ENCODE measurements at regions not wholly inside any gene's neighbourhood (a gene's known extent, or its start where the extent isn't known, plus 50 kb on each side); places are given as distances from the start of the nearest gene placed in this dataset.

GRCh38 chrX:20361081-20361889 lies 94.6 kb upstream of the RPS6KA3 start:
- peak overlapping the region; percentile 97 for H3K27ac ChIP-seq (ENCODE audit: low read length)
- H3K9ac ChIP-seq (ENCODE audit: low read length): peak overlapping the region; percentile 70
- no peaks in the 10 kb centered on the region for H3K9me2 ChIP-seq (replicated peaks; ENCODE audit: low read length)
- peak overlapping the region; percentile 85; the same call in 1 of the 2 replicates for H3K4me2 ChIP-seq (ENCODE audit: low read length)
- H3F3A ChIP-seq (ENCODE audit: low read length, unreplicated experiment): peaks cover 9% of the 10 kb centered on the region
- no peaks in the 10 kb centered on the region for H3K27me3 ChIP-seq (ENCODE audit: low read length)
- POLR2A ChIA-PET (ENCODE audit: unreplicated experiment): interaction anchor here (1.8 kb wide), 1 partner anchor 11 kb away, joined by 13 read pairs; no protein-coding TSS in a partner anchor
- no peak overlapping the region for H3K4me3 ChIP-seq (ENCODE audit: low read length)
- DNase-seq (no peak), ATAC-seq (no peak)
- peaks cover 26% of the 10 kb centered on the region for H3K4me1 ChIP-seq (ENCODE audit: insufficient read depth, low read length)
- no peaks in the 10 kb centered on the region for H4K20me1 ChIP-seq (ENCODE audit: low read length)
- TF ChIP-seq CTCF (conservative IDR thresholded peaks at IDR 0.05; ENCODE audit: low read depth, low read length): no peak
- no peak for TF ChIP-seq EZH2phosphoT487 (IDR thresholded peaks at IDR 0.05; ENCODE audit: borderline replicate concordance, low read length)
- TF ChIP-seq EZH2 (IDR thresholded peaks at IDR 0.05; ENCODE audit: low read length, unreplicated experiment): no peak
- no TSS peak for BruUV-seq (replicated peaks)
- H2AFZ ChIP-seq (ENCODE audit: low read length): 0 out of 2 replicates have a peak overlapping the region, but pooled peaks have one; percentile 9
- CTCF ChIA-PET: interaction anchor here (0.6 to 1.1 kb wide), 2 partner anchors 94 to 1192 kb away, joined by 4 to 10 read pairs; no protein-coding TSS in a partner anchor
- no peaks in the 10 kb centered on the region for H3K9me3 ChIP-seq (ENCODE audit: low read length)
- no peaks in the 10 kb centered on the region for H3K36me3 ChIP-seq (ENCODE audit: low read depth, low read length)
- intact Hi-C loops (cut with micrococcal nuclease): loop anchor here (5.0 kb wide), 2 partner anchors 81 to 156 kb away; no protein-coding TSS in a partner anchor
- H3K79me2 ChIP-seq (ENCODE audit: low read length): no peaks in the 10 kb centered on the region

DNA sequence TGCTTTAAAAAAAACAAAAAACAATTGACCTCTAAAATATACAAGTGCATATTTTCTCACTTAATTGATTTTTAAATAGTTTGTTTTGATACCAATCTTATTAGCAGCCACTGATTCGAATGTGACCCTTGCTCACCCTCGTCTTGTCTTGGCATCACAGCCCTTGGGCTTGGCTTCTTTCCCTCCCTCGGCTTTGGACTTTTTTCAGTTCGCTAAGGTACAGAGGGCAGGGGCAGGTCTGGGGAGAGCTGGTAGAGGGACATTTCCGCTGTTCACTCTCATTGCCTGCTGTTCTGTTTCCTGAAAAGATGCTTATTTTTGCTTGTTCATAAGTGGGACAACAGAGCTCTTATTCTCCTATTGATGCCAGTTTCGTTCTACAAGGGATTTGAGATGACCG lies 88.5 kb upstream of the RPS6KA3 start:
- Histone ChIP-seq H3K9me2 (replicated peaks; ENCODE audit: low read length) (no peaks in the 10 kb centered on the region), H3K27ac (ENCODE audit: low read length) (no peak overlapping the region), H2AFZ (ENCODE audit: low read length) (no peak overlapping the region), H4K20me1 (ENCODE audit: low read length) (no peaks in the 10 kb centered on the region), H3F3A (ENCODE audit: low read length, unreplicated experiment) (no peaks in the 10 kb centered on the region), H3K9me3 (ENCODE audit: low read length) (no peaks in the 10 kb centered on the region), H3K36me3 (ENCODE audit: low read depth, low read length) (no peaks in the 10 kb centered on the region), H3K4me3 (ENCODE audit: low read length) (no peak overlapping the region), H3K4me2 (ENCODE audit: low read length) (no peak overlapping the region), H3K27me3 (ENCODE audit: low read length) (no peaks in the 10 kb centered on the region), H3K4me1 (ENCODE audit: insufficient read depth, low read length) (no peaks in the 10 kb centered on the region), H3K9ac (ENCODE audit: low read length) (no peak overlapping the region), H3K79me2 (ENCODE audit: low read length) (no peaks in the 10 kb centered on the region)
- TF ChIP-seq EZH2phosphoT487 (IDR thresholded peaks at IDR 0.05; ENCODE audit: borderline replicate concordance, low read length) (no peak), EZH2 (IDR thresholded peaks at IDR 0.05; ENCODE audit: low read length, unreplicated experiment) (no peak), CTCF (conservative IDR thresholded peaks at IDR 0.05; ENCODE audit: low read depth, low read length) (no peak)
- ChIA-PET POLR2A (ENCODE audit: unreplicated experiment) (no interaction called here), CTCF (no interaction called here)
- intact Hi-C loops (cut with micrococcal nuclease): no loop called here
- ATAC-seq: no peak
- DNase-seq: no peak
- no TSS peak for BruUV-seq (replicated peaks)

- no peaks in the 10 kb centered on the region for H3K4me1 ChIP-seq (ENCODE audit: insufficient read depth, low read length)
- ATAC-seq: no peak
- H3F3A ChIP-seq (ENCODE audit: low read length, unreplicated experiment): no peaks in the 10 kb centered on the region
- DNase-seq: no peak
- no peaks in the 10 kb centered on the region for H3K9me2 ChIP-seq (replicated peaks; ENCODE audit: low read length)
- ChIA-PET CTCF (no interaction called here), POLR2A (ENCODE audit: unreplicated experiment) (no interaction called here)
- H3K9ac ChIP-seq (ENCODE audit: low read length): no peak overlapping the region
- no peaks in the 10 kb centered on the region for H3K9me3 ChIP-seq (ENCODE audit: low read length)
- H3K27ac ChIP-seq (ENCODE audit: low read length): no peak overlapping the region
- TF ChIP-seq CTCF (conservative IDR thresholded peaks at IDR 0.05; ENCODE audit: low read depth, low read length) (no peak), EZH2 (IDR thresholded peaks at IDR 0.05; ENCODE audit: low read length, unreplicated experiment) (no peak), EZH2phosphoT487 (IDR thresholded peaks at IDR 0.05; ENCODE audit: borderline replicate concordance, low read length) (no peak)
- H3K79me2 ChIP-seq (ENCODE audit: low read length): no peaks in the 10 kb centered on the region
- H2AFZ ChIP-seq (ENCODE audit: low read length): no peak overlapping the region
- intact Hi-C loops (cut with micrococcal nuclease): no loop called here
- H3K36me3 ChIP-seq (ENCODE audit: low read depth, low read length): no peaks in the 10 kb centered on the region
- no peak overlapping the region for H3K4me2 ChIP-seq (ENCODE audit: low read length)
- no peak overlapping the region for H3K4me3 ChIP-seq (ENCODE audit: low read length)
- H3K27me3 ChIP-seq (ENCODE audit: low read length): no peaks in the 10 kb centered on the region
- BruUV-seq (replicated peaks): no TSS peak
- no peaks in the 10 kb centered on the region for H4K20me1 ChIP-seq (ENCODE audit: low read length)
These were observed 87.8 kb upstream of the RPS6KA3 start for GRCh38 chrX:20354505-20354904.

All from PC-3 (cell line).